HL-60 (cell line): ENCODE measurements at regions not wholly inside any gene's neighbourhood (a gene's known extent, or its start where the extent isn't known, plus 50 kb on each side); places are given as distances from the start of the nearest gene placed in this dataset.
A peak's percentile ranks its signal among the peaks of the same experiment; 100 is the strongest.

Experiments used
- DNase-seq, 2 experiments: peaks; one replicate each; pipeline ENCODE4 v3.0.0-alpha.2; 2010 to 2020; ENCODE audit warnings: low read depth in 1 of 2, low spot score in 1 of 2
- H3K27ac ChIP-seq: fragments of 250-450 bp; sonication (Bioruptor Pico); replicated peaks from 2 replicates; pipeline ENCODE4 v1.5.1; 2020; ENCODE audit warnings: mild to moderate bottlenecking, moderate library complexity
- H3K27me3 ChIP-seq: fragments of 250-450 bp; sonication (Bioruptor Pico); 2 replicates; pipeline ENCODE4 v1.5.1; 2021; ENCODE audit warnings: mild to moderate bottlenecking, moderate library complexity; ENCODE audit not compliant: insufficient read depth, poor library complexity, severe bottlenecking
- H3K4me3 ChIP-seq: replicated peaks from 2 replicates; pipeline ENCODE4 v1.5.1; 2011; ENCODE audit warnings: mild to moderate bottlenecking, control low read depth, low read length; ENCODE audit not compliant: insufficient read depth
- CTCF ChIP-seq: IDR thresholded peaks from one replicate; pipeline ENCODE4 v1.5.1; 2011; ENCODE audit warnings: low read length, control low read depth, inconsistent platforms; ENCODE audit not compliant: insufficient read depth
- GABPA ChIP-seq: IDR thresholded peaks from 2 replicates; pipeline ENCODE4 v1.6.1; 2012; ENCODE audit warnings: low read depth
- POLR2AphosphoS5 ChIP-seq: IDR thresholded peaks from 2 replicates; pipeline ENCODE4 v1.6.1; 2012; ENCODE audit warnings: low read depth
- REST ChIP-seq: IDR thresholded peaks from 2 replicates; pipeline ENCODE4 v1.6.1; 2012; ENCODE audit warnings: low read depth; ENCODE audit not compliant: insufficient replicate concordance
- SPI1 ChIP-seq: IDR thresholded peaks from 2 replicates; pipeline ENCODE4 v1.6.1; 2012; ENCODE audit warnings: low read depth, mild to moderate bottlenecking, borderline replicate concordance

- Histone ChIP-seq H3K27ac (no peak overlapping the region), H3K27me3 (no peaks in the 10 kb centered on the region), H3K4me3 (no peak overlapping the region)
- TF ChIP-seq POLR2AphosphoS5 (no peak), REST (no peak), CTCF (no peak), SPI1 (no peak), GABPA (no peak)
- DNase-seq, result no peak
Observed at GRCh38 chr2:64850642-64851041, 138.6 kb upstream of the SLC1A4 start.

- TF ChIP-seq CTCF, result no peak
- peak; percentile 91 for TF ChIP-seq SPI1
- peak; percentile 82 for TF ChIP-seq POLR2AphosphoS5
- H3K27ac ChIP-seq, result peak overlapping the region; percentile 97
- DNase-seq, result peak; percentile 82 to 97
- H3K27me3 ChIP-seq, result no peaks in the 10 kb centered on the region
- H3K4me3 ChIP-seq, result no peak overlapping the region
Observed at GRCh38 chr2:64852771-64853241, 136.4 kb upstream of the SLC1A4 start.

GRCh38 chr2:64853306-64853705 lies 135.9 kb upstream of the SLC1A4 start:
- peak overlapping the region; percentile 97 for H3K27ac ChIP-seq
- TF ChIP-seq CTCF (no peak), POLR2AphosphoS5 (no peak), GABPA (no peak)
- H3K4me3 ChIP-seq, result no peak overlapping the region
- DNase-seq, result no peak
- no peaks in the 10 kb centered on the region for H3K27me3 ChIP-seq

GRCh38 chr2:64853894-64854293 lies 135.3 kb upstream of the SLC1A4 start:
- Histone ChIP-seq H3K27ac (peak overlapping the region; percentile 97), H3K27me3 (no peaks in the 10 kb centered on the region), H3K4me3 (no peak overlapping the region)
- TF ChIP-seq REST, result no peak
- TF ChIP-seq GABPA, result no peak
- no peak for TF ChIP-seq CTCF
- TF ChIP-seq POLR2AphosphoS5, result no peak
- TF ChIP-seq SPI1, result no peak
- peak in 1 of 2 experiments; percentile 31 for DNase-seq
